GM18499 (cell line): ENCODE measurements at regions not wholly inside any gene's neighbourhood (a gene's known extent, or its start where the extent isn't known, plus 50 kb on each side); places are given as distances from the start of the nearest gene placed in this dataset.
"Not testable (repeated sequence)": the region's sequence is repeated elsewhere in the genome, so short reads cannot be mapped to it uniquely, and the experiment has no call there.

Experiments used
- ATAC-seq: cut with Tn5 transposase; IDR thresholded peaks from one replicate; pipeline ENCODE4 v1.9.1; 2021; ENCODE audit warnings: moderate number of reproducible peaks; ENCODE audit not compliant: insufficient read depth, unreplicated experiment

- no peak for ATAC-seq
Measured at GRCh38 chr6:11891547-11891946, 112.9 kb upstream of the ADTRP start.

- no peak for ATAC-seq
Measured at GRCh38 chr6:11890849-11891248, 112.2 kb upstream of the ADTRP start.

GRCh38 chr6:11890209-11890608 is 111.6 kb upstream of the ADTRP start:
- ATAC-seq, result no peak

- no peak for ATAC-seq
Measured at GRCh38 chr6:11889572-11889971, 111.0 kb upstream of the ADTRP start.

GRCh38 chr6:11888727-11889126 is 110.1 kb upstream of the ADTRP start:
- no peak for ATAC-seq

GRCh38 chr6:11885159-11885558 is 106.6 kb upstream of the ADTRP start:
- no peak for ATAC-seq

GRCh38 chr6:11883471-11883870 is 104.9 kb upstream of the ADTRP start:
- ATAC-seq, result not testable (repeated sequence)

- not testable (repeated sequence) for ATAC-seq
Measured at GRCh38 chr6:11880156-11880555, 101.6 kb upstream of the ADTRP start.

- ATAC-seq, result no peak
Measured at GRCh38 chr6:11878735-11879134, 100.1 kb upstream of the ADTRP start.

- no peak for ATAC-seq
Measured at GRCh38 chr6:11878029-11878428, 99.4 kb upstream of the ADTRP start.

GRCh38 chr6:11876934-11877433 is 98.4 kb upstream of the ADTRP start:
- ATAC-seq, result no peak

GRCh38 chr6:11875325-11876109 is 96.9 kb upstream of the ADTRP start:
- no peak for ATAC-seq

- ATAC-seq, result no peak
Measured at GRCh38 chr6:11869672-11870340, 91.2 kb upstream of the ADTRP start.

GRCh38 chr6:11868392-11868791 is 89.8 kb upstream of the ADTRP start:
- no peak for ATAC-seq

GRCh38 chr6:11865680-11866300 is 87.2 kb upstream of the ADTRP start:
- no peak for ATAC-seq

GRCh38 chr6:11858439-11858838 is 79.8 kb upstream of the ADTRP start:
- no peak for ATAC-seq

GRCh38 chr6:11855743-11856142 is 77.1 kb upstream of the ADTRP start:
- ATAC-seq, result no peak

GRCh38 chr6:11854408-11855165 is 76.0 kb upstream of the ADTRP start:
- ATAC-seq, result no peak

- ATAC-seq, result no peak
Measured at GRCh38 chr6:11853678-11854407, 75.2 kb upstream of the ADTRP start.
